GM12874 (cell line): ENCODE measurements at regions not wholly inside any gene's neighbourhood (a gene's known extent, or its start where the extent isn't known, plus 50 kb on each side); places are given as distances from the start of the nearest gene placed in this dataset.

Experiments
- CTCF ChIP-seq: IDR thresholded peaks from 2 replicates; pipeline ENCODE4 v1.5.1; 2011; ENCODE audit warnings: low read depth, mild to moderate bottlenecking, control low read depth, low read length, moderate library complexity; ENCODE audit not compliant: insufficient read depth

GRCh38 chr9:89775641-89776040 lies 170.8 kb downstream of the GADD45G start:
- no peak for TF ChIP-seq CTCF

- TF ChIP-seq CTCF = no peak
Measured at GRCh38 chr9:89776795-89777525, 172.1 kb downstream of the GADD45G start.

GRCh38 chr9:89777544-89777943 lies 172.7 kb downstream of the GADD45G start:
- no peak for TF ChIP-seq CTCF

- no peak for TF ChIP-seq CTCF
Measured at GRCh38 chr9:89778100-89779090, 173.6 kb downstream of the GADD45G start.

- no peak for TF ChIP-seq CTCF
Measured at GRCh38 chr9:89779405-89780203, 174.8 kb downstream of the GADD45G start.

GRCh38 chr9:89780959-89781358 lies 176.1 kb downstream of the GADD45G start:
- TF ChIP-seq CTCF = no peak

GRCh38 chr9:89781838-89782540 lies 177.2 kb downstream of the GADD45G start:
- TF ChIP-seq CTCF = no peak
